NCI-H446 treated with DMSO at 0.1 percent for 48 hours (cell line): ENCODE measurements at regions not wholly inside any gene's neighbourhood (a gene's known extent, or its start where the extent isn't known, plus 50 kb on each side); places are given as distances from the start of the nearest gene placed in this dataset.

ENCODE experiments used
- DNase-seq: peaks from one replicate; lab custom pipeline; 2025; lab: John Stamatoyannopoulos, UW

- peak; percentile 66 for DNase-seq
Measured at GRCh38 chr13:39100996-39101738, 62.9 kb downstream of the NHLRC3 start.

DNA sequence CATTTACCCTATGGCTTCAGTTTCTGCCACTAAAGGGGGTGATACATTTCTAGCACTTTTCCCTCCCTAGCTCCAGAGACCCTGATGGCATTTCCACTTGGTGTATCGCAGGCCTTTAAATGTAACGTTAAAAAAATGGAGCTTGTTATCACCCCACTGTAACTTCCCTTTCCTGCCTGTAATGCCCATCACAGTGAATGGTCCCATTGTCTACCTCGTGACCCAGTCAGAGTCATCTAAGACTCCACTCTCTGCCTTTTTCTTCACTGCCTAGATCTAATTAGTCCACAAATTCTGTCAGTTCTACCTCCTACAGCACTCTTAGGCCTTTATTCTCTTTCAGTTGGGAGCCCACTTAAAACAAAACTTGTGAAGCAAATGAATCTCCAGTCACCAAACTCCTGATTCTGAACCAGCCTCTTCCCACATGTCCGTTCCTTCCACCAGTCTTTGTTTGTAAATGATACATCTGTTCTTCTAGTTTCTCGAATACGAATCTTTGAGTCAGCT lies 64.8 kb downstream of the NHLRC3 start:
- DNase-seq, result no peak

GRCh38 chr13:39105110-39105509 lies 66.9 kb downstream of the NHLRC3 start:
- no peak for DNase-seq

DNA sequence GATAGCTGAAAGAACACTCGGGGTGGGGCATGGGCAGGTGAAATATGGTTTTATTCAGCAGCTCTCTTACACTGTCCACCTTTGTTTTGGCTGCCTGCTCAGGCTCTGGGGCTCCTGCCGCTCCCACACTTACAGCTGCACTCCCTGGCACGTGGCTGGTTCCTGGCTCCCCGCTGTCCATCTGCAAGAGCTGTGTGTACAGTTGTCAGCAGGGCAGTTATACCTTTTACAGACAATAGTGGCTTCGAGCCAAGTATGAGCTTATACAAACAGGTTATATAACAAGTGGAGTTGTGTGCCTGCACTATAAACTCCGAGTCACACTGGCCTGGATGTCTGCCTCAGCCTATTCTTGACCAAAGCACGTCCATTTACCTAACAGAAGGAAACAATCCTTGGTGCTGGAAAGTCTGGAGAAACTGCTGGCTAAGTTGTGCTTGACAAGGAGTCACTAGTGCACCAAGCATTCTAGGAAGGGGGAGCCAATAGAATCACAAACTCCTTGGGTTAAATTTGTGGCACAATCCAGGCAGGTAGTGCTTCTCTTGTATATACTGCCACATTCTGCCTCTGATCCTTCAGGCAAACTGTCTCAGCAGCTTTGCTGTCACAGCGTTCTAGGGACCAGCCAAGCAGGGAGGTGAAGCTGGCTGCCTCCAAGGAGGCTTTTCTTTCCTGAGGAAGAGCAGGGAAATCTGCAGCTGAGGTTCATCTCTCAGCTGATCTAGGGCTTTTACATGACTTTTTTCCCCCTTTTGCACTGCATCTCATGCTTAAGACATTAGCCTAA lies 68.2 kb downstream of the NHLRC3 start:
- no peak for DNase-seq

DNA sequence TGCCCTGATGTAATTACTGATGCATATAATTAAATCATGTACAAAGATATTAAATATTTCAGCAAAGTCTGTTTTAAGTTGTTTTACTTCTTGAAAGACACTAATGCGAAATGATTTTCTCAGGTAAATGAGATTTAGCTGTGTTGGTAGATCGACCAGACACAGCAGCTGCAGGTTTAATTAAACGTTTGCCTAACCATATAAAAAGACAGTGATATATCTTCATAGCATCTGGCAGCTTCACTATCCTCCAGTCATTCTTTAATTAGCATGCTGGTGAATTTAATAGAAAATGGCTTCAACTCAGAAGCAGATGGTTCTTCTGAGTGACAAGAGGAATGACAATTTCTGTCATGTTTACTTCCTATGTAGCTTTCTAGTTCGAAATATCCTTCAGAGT lies 69.3 kb downstream of the NHLRC3 start:
- DNase-seq, result peak; percentile 41

GRCh38 chr13:39108783-39109182 lies 70.5 kb downstream of the NHLRC3 start:
- no peak for DNase-seq

DNA sequence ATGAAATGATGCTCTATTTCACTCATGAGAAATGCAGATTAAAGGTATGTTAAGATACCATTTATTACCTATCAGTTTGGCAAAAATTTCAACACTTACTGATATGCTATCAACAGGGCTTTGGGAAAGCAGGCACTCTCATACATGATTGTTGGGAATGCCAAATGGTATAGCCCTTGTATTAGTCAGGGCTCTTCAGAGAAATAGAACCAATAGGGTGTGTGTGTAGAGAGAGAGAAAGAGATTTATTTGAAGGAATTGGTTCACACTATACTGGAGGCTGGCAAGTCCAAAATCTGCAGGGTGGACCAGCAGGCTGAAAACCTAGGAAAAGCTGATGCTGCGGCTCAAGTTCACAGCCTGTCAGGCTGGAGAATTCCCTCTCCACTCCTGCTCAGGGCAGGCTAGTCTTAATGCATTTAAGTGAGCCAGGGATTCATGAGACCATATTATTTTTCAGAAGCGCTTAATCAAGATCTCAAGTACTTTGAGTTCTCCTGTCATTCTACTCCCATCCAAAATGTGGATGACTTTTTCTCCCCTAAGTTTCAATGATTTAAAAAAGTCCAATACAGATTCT lies 72.4 kb downstream of the NHLRC3 start:
- no peak for DNase-seq

- DNase-seq, result no peak
Measured at GRCh38 chr13:39111145-39111544, 72.9 kb downstream of the NHLRC3 start.

GRCh38 chr13:39119422-39119821 lies 81.2 kb downstream of the NHLRC3 start:
- no peak for DNase-seq

DNA sequence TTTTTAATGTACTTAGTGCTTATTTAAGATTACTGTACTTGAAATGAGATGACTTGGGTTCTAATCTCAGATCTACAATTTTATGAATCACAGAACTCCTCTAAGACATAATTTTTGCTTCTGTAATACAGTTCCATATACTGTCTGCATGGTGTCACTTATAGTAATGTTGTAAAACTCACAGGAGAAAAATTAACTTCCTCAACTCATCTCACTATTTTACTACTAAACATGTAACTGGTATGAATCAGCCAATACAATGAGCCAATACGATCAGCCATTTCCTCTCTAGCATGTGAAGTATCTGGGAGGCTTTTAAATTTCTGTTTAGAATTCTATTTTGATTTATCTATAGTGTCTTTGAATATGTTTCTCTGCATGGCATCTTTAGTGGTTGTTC lies 85.3 kb downstream of the NHLRC3 start:
- no peak for DNase-seq

GRCh38 chr13:39129213-39129612 lies 91.0 kb downstream of the NHLRC3 start:
- DNase-seq, result peak; percentile 52

GRCh38 chr13:39130301-39130700 lies 92.0 kb downstream of the NHLRC3 start:
- DNase-seq, result no peak

GRCh38 chr13:39132286-39133230 lies 94.3 kb downstream of the NHLRC3 start:
- DNase-seq, result no peak

- DNase-seq, result no peak
Measured at GRCh38 chr13:39133781-39134180, 95.5 kb downstream of the NHLRC3 start.

- DNase-seq, result no peak
Measured at GRCh38 chr13:39134574-39134973, 96.3 kb downstream of the NHLRC3 start.

- DNase-seq, result no peak
Measured at GRCh38 chr13:39144391-39144790, 106.1 kb downstream of the NHLRC3 start.

GRCh38 chr13:39144941-39145533 lies 106.8 kb downstream of the NHLRC3 start:
- peak; percentile 18 for DNase-seq

GRCh38 chr13:39148513-39148961 lies 110.3 kb downstream of the NHLRC3 start:
- peak; percentile 63 for DNase-seq

DNA sequence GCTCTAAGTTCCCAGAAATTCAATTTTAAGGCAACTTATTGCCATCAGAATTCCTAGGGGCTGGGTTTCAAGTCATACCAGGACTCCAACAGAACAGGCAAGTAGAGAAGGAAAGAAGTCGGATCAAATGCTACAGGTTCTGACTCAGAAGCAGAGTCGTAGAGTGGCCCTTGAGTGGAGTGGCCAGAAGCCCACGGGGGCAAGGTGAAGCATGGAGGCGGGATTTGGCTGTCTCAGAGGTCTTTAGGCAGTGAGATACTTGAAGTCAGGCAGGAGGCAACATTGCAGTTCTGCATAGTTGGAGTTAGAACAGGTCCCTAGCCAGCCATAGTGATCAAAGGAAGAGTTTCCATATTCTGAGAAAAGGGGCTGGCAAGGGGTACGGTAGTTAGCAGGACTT lies 111.6 kb downstream of the NHLRC3 start:
- no peak for DNase-seq

DNA sequence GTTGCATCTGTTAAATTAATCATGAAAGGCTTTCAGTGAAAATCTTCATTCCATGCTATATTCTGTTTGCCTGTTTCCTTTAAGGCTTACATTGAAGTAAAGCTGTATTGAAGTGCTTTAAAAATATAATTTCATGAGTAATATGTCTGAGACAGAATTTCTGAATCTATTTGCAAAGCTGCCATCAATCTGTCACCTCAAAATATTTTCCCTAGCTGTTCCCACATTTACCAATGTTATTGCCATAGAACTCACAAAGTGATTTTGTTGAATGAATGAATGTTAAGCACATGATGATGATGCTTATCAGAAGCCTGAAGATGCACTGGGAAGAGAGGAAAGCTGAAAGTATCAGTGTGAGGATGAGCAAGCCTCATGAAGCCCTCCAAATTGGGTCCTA lies 115.8 kb downstream of the NHLRC3 start:
- no peak for DNase-seq

- no peak for DNase-seq
Measured at GRCh38 chr13:39159393-39159792, 121.1 kb downstream of the NHLRC3 start.
